Activated CD4-positive, CD25-positive, alpha-beta regulatory T cell (primary cell): ENCODE measurements at regions not wholly inside any gene's neighbourhood (a gene's known extent, or its start where the extent isn't known, plus 50 kb on each side); places are given as distances from the start of the nearest gene placed in this dataset.

Source experiments
- DNase-seq, 4 experiments: peaks; one replicate each; lab custom pipeline; 2025; lab: John Stamatoyannopoulos, UW

- DNase-seq = no peak
Observed at GRCh38 chr4:19402581-19403065, 849.1 kb upstream of the SLIT2 start.

- DNase-seq = no peak
Observed at GRCh38 chr4:19401301-19402080, 850.2 kb upstream of the SLIT2 start.

GRCh38 chr4:19400820-19401219 is 850.9 kb upstream of the SLIT2 start:
- DNase-seq = no peak

- no peak for DNase-seq
Observed at GRCh38 chr4:19399001-19399400, 852.7 kb upstream of the SLIT2 start.

- DNase-seq = no peak
Observed at GRCh38 chr4:19386786-19387185, 864.9 kb upstream of the SLIT2 start.

GRCh38 chr4:19382993-19383756 is 868.5 kb upstream of the SLIT2 start:
- no peak for DNase-seq

- DNase-seq = no peak
Observed at GRCh38 chr4:19381068-19381467, 870.6 kb upstream of the SLIT2 start.

- no peak for DNase-seq
Observed at GRCh38 chr4:19380600-19380999, 871.1 kb upstream of the SLIT2 start.

GRCh38 chr4:19379191-19379708 is 872.5 kb upstream of the SLIT2 start:
- no peak for DNase-seq

GRCh38 chr4:19375931-19376330 is 875.8 kb upstream of the SLIT2 start:
- DNase-seq = no peak

- DNase-seq = no peak
Observed at GRCh38 chr4:19375136-19375804, 876.4 kb upstream of the SLIT2 start.

- DNase-seq = no peak
Observed at GRCh38 chr4:19372390-19372789, 879.3 kb upstream of the SLIT2 start.

GRCh38 chr4:19368800-19369199 is 882.9 kb upstream of the SLIT2 start:
- DNase-seq = no peak

- DNase-seq = no peak
Observed at GRCh38 chr4:19366916-19367315, 884.8 kb upstream of the SLIT2 start.

- no peak for DNase-seq
Observed at GRCh38 chr4:19358015-19358414, 893.7 kb upstream of the SLIT2 start.

- no peak for DNase-seq
Observed at GRCh38 chr4:19349416-19349815, 902.3 kb upstream of the SLIT2 start.

- no peak for DNase-seq
Observed at GRCh38 chr4:19348746-19349145, 903.0 kb upstream of the SLIT2 start.

- no peak for DNase-seq
Observed at GRCh38 chr4:19346636-19347035, 905.1 kb upstream of the SLIT2 start.

- DNase-seq = no peak
Observed at GRCh38 chr4:19329631-19330030, 922.1 kb upstream of the SLIT2 start.

- no peak for DNase-seq
Observed at GRCh38 chr4:19329077-19329476, 922.6 kb upstream of the SLIT2 start.

- no peak for DNase-seq
Observed at GRCh38 chr4:19327364-19327763, 924.3 kb upstream of the SLIT2 start.

GRCh38 chr4:19324184-19324583 is 927.5 kb upstream of the SLIT2 start:
- DNase-seq = no peak

- no peak for DNase-seq
Observed at GRCh38 chr4:19319607-19320006, 932.1 kb upstream of the SLIT2 start.
